Naive thymus-derived CD8-positive, alpha-beta T cell (primary cell): ENCODE measurements at regions not wholly inside any gene's neighbourhood (a gene's known extent, or its start where the extent isn't known, plus 50 kb on each side); places are given as distances from the start of the nearest gene placed in this dataset.
"Not testable (repeated sequence)": the region's sequence is repeated elsewhere in the genome, so short reads cannot be mapped to it uniquely, and the experiment has no call there.

Experiments used
- ATAC-seq, 2 donors: fragments of 150-1000 bp; cut with Tn5 transposase in 1 of 2; sonication (Bioruptor Pico), chemical (Tn5 transposase) in 1 of 2; 1 replicate in 1 of 2; 2 replicates in 1 of 2; pipeline ENCODE4 v1.10.0; 2021; ENCODE audit warnings: mild to moderate bottlenecking in 2 of 2, moderate library complexity in 2 of 2
- POLR2A ChIA-PET: fragments of 350-600 bp; sonication (Branson Sonifier 250); formaldehyde crosslinking; loops from one replicate; lab custom pipeline; 2021; ENCODE audit warnings: antibody characterized with exemption; lab: Charles Lee
- DNase-seq, 10 donors: peaks; one replicate each; pipeline versions ENCODE4 v3.0.0 to v3.0.0-alpha.2; 2020 to 2022
- H3K27ac Mint-ChIP-seq, 10 donors: one replicate each; pipeline ENCODE4 v1.8.0; 2020 to 2022; ENCODE audit warnings: mild to moderate bottlenecking in 10 of 10, mixed read lengths in 10 of 10, moderate library complexity in 4 of 10, inconsistent platforms in 1 of 10
- H3K27me3 Mint-ChIP-seq, 5 donors: one replicate each; pipeline ENCODE4 v1.8.0; 2021 to 2022; ENCODE audit warnings: mixed read lengths in 5 of 5
- H3K36me3 Mint-ChIP-seq, 3 donors: one replicate each; pipeline ENCODE4 v1.8.0; 2020 to 2022; ENCODE audit warnings: mixed read lengths in 3 of 3, mild to moderate bottlenecking in 2 of 3, inconsistent platforms in 1 of 3
- H3K4me1 Mint-ChIP-seq, 4 donors: one replicate each; pipeline ENCODE4 v1.8.0; 2021 to 2022; ENCODE audit warnings: mixed read lengths in 4 of 4
- H3K4me3 Mint-ChIP-seq, 10 donors: one replicate each; pipeline ENCODE4 v1.8.0; 2020 to 2022; ENCODE audit warnings: mild to moderate bottlenecking in 10 of 10, mixed read lengths in 10 of 10, moderate library complexity in 6 of 10, inconsistent platforms in 1 of 10
- H3K9me3 Mint-ChIP-seq, 9 donors: one replicate each; pipeline ENCODE4 v1.8.0; 2020 to 2022; ENCODE audit warnings: mixed read lengths in 9 of 9, mild to moderate bottlenecking in 3 of 9, inconsistent platforms in 1 of 9, moderate library complexity in 1 of 9

GRCh38 chr9:12276505-12276904 is 416.7 kb upstream of the TYRP1 start:
- Mint-ChIP-seq H3K4me1 (no peaks in the 10 kb centered on the region), H3K36me3 (peaks cover 0 to 5% (median 0%) of the 10 kb centered on the region in 3 donors), H3K4me3 (no peak overlapping the region), H3K27ac (no peak overlapping the region), H3K27me3 (no peaks in the 10 kb centered on the region), H3K9me3 (peaks cover 0 to 55% (median 25%) of the 10 kb centered on the region in 9 donors)
- POLR2A ChIA-PET: no interaction called here
- ATAC-seq (no peak), DNase-seq (no peak)

GRCh38 chr9:12289711-12290110 is 403.5 kb upstream of the TYRP1 start:
- DNase-seq: no peak
- Mint-ChIP-seq H3K36me3 (no peaks in the 10 kb centered on the region), H3K27ac (no peak overlapping the region)

GRCh38 chr9:12290166-12290869 is 402.9 kb upstream of the TYRP1 start:
- POLR2A ChIA-PET: no interaction called here
- H3K27me3 Mint-ChIP-seq: no peaks in the 10 kb centered on the region
- no peak for DNase-seq
- H3K4me3 Mint-ChIP-seq: no peak overlapping the region
- no peaks in the 10 kb centered on the region for H3K4me1 Mint-ChIP-seq
- no peak overlapping the region for H3K27ac Mint-ChIP-seq
- no peaks in the 10 kb centered on the region for H3K36me3 Mint-ChIP-seq
- no peak for ATAC-seq
- H3K9me3 Mint-ChIP-seq: peaks cover 0 to 14% (median 8%) of the 10 kb centered on the region in 9 donors

More at GRCh38 chr9:12289711-12290110, 403.5 kb upstream of the TYRP1 start:
- H3K9me3 Mint-ChIP-seq: peaks cover 0 to 14% (median 8%) of the 10 kb centered on the region in 9 donors
- no peak for ATAC-seq
- POLR2A ChIA-PET: no interaction called here
- no peaks in the 10 kb centered on the region for H3K4me1 Mint-ChIP-seq
- no peaks in the 10 kb centered on the region for H3K27me3 Mint-ChIP-seq
- no peak overlapping the region for H3K4me3 Mint-ChIP-seq

- ATAC-seq (no peak), DNase-seq (no peak)
- Mint-ChIP-seq H3K36me3 (no peaks in the 10 kb centered on the region), H3K4me1 (no peaks in the 10 kb centered on the region), H3K4me3 (no peak overlapping the region), H3K27ac (no peak overlapping the region), H3K27me3 (no peaks in the 10 kb centered on the region), H3K9me3 (peaks cover 2 to 42% (median 15%) of the 10 kb centered on the region in 9 donors)
- POLR2A ChIA-PET: no interaction called here
Observed at GRCh38 chr9:12305211-12305610, 388.0 kb upstream of the TYRP1 start.

GRCh38 chr9:12314589-12314988 is 378.6 kb upstream of the TYRP1 start:
- Mint-ChIP-seq H3K4me3 (no peak overlapping the region), H3K27me3 (no peaks in the 10 kb centered on the region), H3K4me1 (no peaks in the 10 kb centered on the region), H3K36me3 (peaks cover 0 to 4% (median 0%) of the 10 kb centered on the region in 3 donors), H3K9me3 (peaks cover 13 to 62% (median 37%) of the 10 kb centered on the region in 9 donors), H3K27ac (no peak overlapping the region)
- POLR2A ChIA-PET: no interaction called here
- ATAC-seq: no peak
- DNase-seq: no peak

GRCh38 chr9:12318732-12319685 is 374.2 kb upstream of the TYRP1 start:
- no peak overlapping the region for H3K27ac Mint-ChIP-seq
- H3K27me3 Mint-ChIP-seq: no peaks in the 10 kb centered on the region
- H3K4me1 Mint-ChIP-seq: no peaks in the 10 kb centered on the region
- DNase-seq: no peak
- ATAC-seq: no peak
- no peak overlapping the region for H3K4me3 Mint-ChIP-seq
- POLR2A ChIA-PET: no interaction called here
- peaks cover 0 to 7% (median 0%) of the 10 kb centered on the region in 3 donors for H3K36me3 Mint-ChIP-seq
- peaks cover 4 to 29% (median 7%) of the 10 kb centered on the region in 9 donors for H3K9me3 Mint-ChIP-seq

- no peaks in the 10 kb centered on the region for H3K4me1 Mint-ChIP-seq
- no peak overlapping the region for H3K27ac Mint-ChIP-seq
- no peak overlapping the region for H3K4me3 Mint-ChIP-seq
- POLR2A ChIA-PET: no interaction called here
- no peaks in the 10 kb centered on the region for H3K27me3 Mint-ChIP-seq
- H3K9me3 Mint-ChIP-seq: peaks cover 0 to 19% (median 6%) of the 10 kb centered on the region in 9 donors
- H3K36me3 Mint-ChIP-seq: no peaks in the 10 kb centered on the region
- DNase-seq (no peak), ATAC-seq (no peak)
Observed at GRCh38 chr9:12329623-12329985, 363.6 kb upstream of the TYRP1 start.

GRCh38 chr9:12333966-12334365 is 359.2 kb upstream of the TYRP1 start:
- H3K36me3 Mint-ChIP-seq, POLR2A ChIA-PET, H3K27me3 Mint-ChIP-seq, ATAC-seq, DNase-seq, H3K4me1 Mint-ChIP-seq, H3K27ac Mint-ChIP-seq, H3K4me3 Mint-ChIP-seq: not testable (repeated sequence)
- peaks cover 0 to 14% (median 2%) of the 10 kb centered on the region in 9 donors for H3K9me3 Mint-ChIP-seq

GRCh38 chr9:12350775-12351174 is 342.4 kb upstream of the TYRP1 start:
- POLR2A ChIA-PET: no interaction called here
- DNase-seq: no peak

GRCh38 chr9:12351293-12352044 is 341.7 kb upstream of the TYRP1 start:
- POLR2A ChIA-PET: no interaction called here

More at GRCh38 chr9:12350775-12351174, 342.4 kb upstream of the TYRP1 start:
- no peaks in the 10 kb centered on the region for H3K4me1 Mint-ChIP-seq
- no peak for ATAC-seq
- peaks cover 12 to 29% (median 17%) of the 10 kb centered on the region in 9 donors for H3K9me3 Mint-ChIP-seq
- no peak overlapping the region for H3K4me3 Mint-ChIP-seq
- no peak overlapping the region for H3K27ac Mint-ChIP-seq
- no peaks in the 10 kb centered on the region for H3K27me3 Mint-ChIP-seq
- H3K36me3 Mint-ChIP-seq: peaks cover 0 to 9% (median 0%) of the 10 kb centered on the region in 3 donors

GRCh38 chr9:12352045-12352315 is 341.2 kb upstream of the TYRP1 start:
- Mint-ChIP-seq H3K27me3 (no peaks in the 10 kb centered on the region), H3K4me1 (no peaks in the 10 kb centered on the region), H3K9me3 (peaks cover 7 to 29% (median 17%) of the 10 kb centered on the region in 9 donors), H3K36me3 (peaks cover 0 to 9% (median 0%) of the 10 kb centered on the region in 3 donors), H3K4me3 (no peak overlapping the region), H3K27ac (no peak overlapping the region)
- ATAC-seq: no peak
- POLR2A ChIA-PET: no interaction called here
- no peak for DNase-seq

More at GRCh38 chr9:12351293-12352044, 341.7 kb upstream of the TYRP1 start:
- Mint-ChIP-seq H3K27ac (no peak overlapping the region), H3K27me3 (no peaks in the 10 kb centered on the region), H3K9me3 (peaks cover 12 to 29% (median 17%) of the 10 kb centered on the region in 9 donors), H3K4me1 (no peaks in the 10 kb centered on the region), H3K36me3 (peaks cover 0 to 9% (median 0%) of the 10 kb centered on the region in 3 donors), H3K4me3 (no peak overlapping the region)
- DNase-seq (no peak), ATAC-seq (no peak)

- no peaks in the 10 kb centered on the region for H3K36me3 Mint-ChIP-seq
- H3K9me3 Mint-ChIP-seq: peaks cover 0 to 14% (median 5%) of the 10 kb centered on the region in 9 donors
- DNase-seq (no peak), ATAC-seq (no peak)
- POLR2A ChIA-PET: no interaction called here
- no peaks in the 10 kb centered on the region for H3K4me1 Mint-ChIP-seq
- no peaks in the 10 kb centered on the region for H3K27me3 Mint-ChIP-seq
- H3K4me3 Mint-ChIP-seq: no peak overlapping the region
- no peak overlapping the region for H3K27ac Mint-ChIP-seq
Observed at GRCh38 chr9:12363439-12363838, 329.7 kb upstream of the TYRP1 start.

GRCh38 chr9:12368569-12368968 is 324.6 kb upstream of the TYRP1 start:
- no peak overlapping the region for H3K4me3 Mint-ChIP-seq
- no peak overlapping the region for H3K27ac Mint-ChIP-seq
- H3K4me1 Mint-ChIP-seq: no peaks in the 10 kb centered on the region
- no peaks in the 10 kb centered on the region for H3K27me3 Mint-ChIP-seq
- POLR2A ChIA-PET: no interaction called here
- H3K36me3 Mint-ChIP-seq: no peaks in the 10 kb centered on the region
- no peak for DNase-seq
- ATAC-seq: no peak
- peaks cover 0 to 15% (median 7%) of the 10 kb centered on the region in 9 donors for H3K9me3 Mint-ChIP-seq
